ENCODE measurements at regions not wholly inside any gene's neighbourhood (a gene's known extent, or its start where the extent isn't known, plus 50 kb on each side); places are given as distances from the start of the nearest gene placed in this dataset.

DNA sequence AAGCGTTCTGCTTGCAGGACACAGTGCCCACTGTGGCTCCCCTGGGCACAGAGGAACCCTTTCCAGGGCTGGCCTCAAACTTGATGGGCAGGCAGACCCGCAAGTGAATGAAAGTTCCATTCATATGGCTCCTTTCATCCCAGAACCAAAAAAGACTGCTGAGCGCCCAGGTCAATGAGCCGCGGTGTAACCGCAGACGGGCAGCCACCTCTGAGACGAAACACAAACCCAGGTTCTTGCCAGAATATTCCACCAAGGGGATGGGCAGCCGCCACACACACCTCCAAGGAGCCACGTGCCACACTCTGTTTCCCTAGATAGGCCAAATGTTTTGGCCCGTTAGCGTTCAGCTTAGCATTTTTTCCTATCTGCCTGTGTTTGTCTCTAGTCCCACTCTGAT lies 82.8 kb upstream of the IGF1R start:
- ChIA-PET CTCF (no interaction called here), POLR2A (no interaction called here), RAD21 (ENCODE audit: low non-redundant PET in 1 of 2, low total read pairs in 2 of 2, uncharacterized antibody in 2 of 2, unreplicated experiment in 2 of 2) (no interaction called here)
- H3K79me2 ChIP-seq (ENCODE audit: insufficient read depth, low read length): no peaks in the 10 kb centered on the region
- H3K27me3 ChIP-seq (ENCODE audit: insufficient read depth, low read length): peaks cover 13% of the 10 kb centered on the region; the same call in 1 of the 2 replicates
- TF ChIP-seq CBX3 (IDR thresholded peaks at IDR 0.05; ENCODE audit: low read depth): no peak
- TF ChIP-seq ZNF274 (IDR thresholded peaks at IDR 0.05; ENCODE audit: low read depth, low read length): no peak
- no peak for TF ChIP-seq CEBPB (IDR thresholded peaks at IDR 0.05; ENCODE audit: low read depth)
- TF ChIP-seq RAD21 (IDR thresholded peaks at IDR 0.05; ENCODE audit: low read depth): no peak
- no peak for TF ChIP-seq EGR1 (IDR thresholded peaks at IDR 0.05; ENCODE audit: low read depth)
- TF ChIP-seq, protein P1, sequence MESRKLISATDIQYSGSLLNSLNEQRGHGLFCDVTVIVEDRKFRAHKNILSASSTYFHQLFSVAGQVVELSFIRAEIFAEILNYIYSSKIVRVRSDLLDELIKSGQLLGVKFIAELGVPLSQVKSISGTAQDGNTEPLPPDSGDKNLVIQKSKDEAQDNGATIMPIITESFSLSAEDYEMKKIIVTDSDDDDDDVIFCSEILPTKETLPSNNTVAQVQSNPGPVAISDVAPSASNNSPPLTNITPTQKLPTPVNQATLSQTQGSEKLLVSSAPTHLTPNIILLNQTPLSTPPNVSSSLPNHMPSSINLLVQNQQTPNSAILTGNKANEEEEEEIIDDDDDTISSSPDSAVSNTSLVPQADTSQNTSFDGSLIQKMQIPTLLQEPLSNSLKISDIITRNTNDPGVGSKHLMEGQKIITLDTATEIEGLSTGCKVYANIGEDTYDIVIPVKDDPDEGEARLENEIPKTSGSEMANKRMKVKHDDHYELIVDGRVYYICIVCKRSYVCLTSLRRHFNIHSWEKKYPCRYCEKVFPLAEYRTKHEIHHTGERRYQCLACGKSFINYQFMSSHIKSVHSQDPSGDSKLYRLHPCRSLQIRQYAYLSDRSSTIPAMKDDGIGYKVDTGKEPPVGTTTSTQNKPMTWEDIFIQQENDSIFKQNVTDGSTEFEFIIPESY (IDR thresholded peaks at IDR 0.05; ENCODE audit: extremely low read depth, insufficient replicate concordance, low read length): no peak
- TF ChIP-seq FOSL1 (IDR thresholded peaks at IDR 0.05; ENCODE audit: low read depth): no peak
- no peak for TF ChIP-seq POLR2A (IDR thresholded peaks at IDR 0.05; ENCODE audit: borderline replicate concordance, extremely low read depth, insufficient read depth, insufficient read length)
- H3K9me2 ChIP-seq (ENCODE audit: insufficient read depth): no peaks in the 10 kb centered on the region
- no peak overlapping the region for H3K4me3 ChIP-seq (replicated peaks in 1 of 2; ENCODE audit: low read depth in 1 of 2, low read length in 2 of 2)
- no peak overlapping the region for H3K27ac ChIP-seq (ENCODE audit: low read depth, low read length)
- BruUV-seq (replicated peaks): no TSS peak
- intact Hi-C loops (cut with micrococcal nuclease): no loop called here
- no peak overlapping the region for H3K9ac ChIP-seq (ENCODE audit: low read length)
- DNase-seq (ENCODE audit: low read depth, low spot score): no peak
- H4K20me1 ChIP-seq (ENCODE audit: insufficient read depth): no peaks in the 10 kb centered on the region
- no peaks in the 10 kb centered on the region for H3K36me3 ChIP-seq (ENCODE audit: control insufficient read depth in 1 of 2, insufficient read depth in 2 of 2, low read length in 2 of 2)
- H3K4me2 ChIP-seq (ENCODE audit: low read length): no peak overlapping the region
- ATAC-seq: no peak
- H2AFZ ChIP-seq (ENCODE audit: low read depth, low read length, poor library complexity, severe bottlenecking): no peak overlapping the region
- no peaks in the 10 kb centered on the region for H3K4me1 ChIP-seq (ENCODE audit: control insufficient read depth in 1 of 2, insufficient read depth in 2 of 2, low read length in 2 of 2)
- H3K9me3 ChIP-seq (ENCODE audit: control insufficient read depth in 1 of 2, insufficient read depth in 1 of 2, low read depth in 1 of 2, low read length in 2 of 2): no peaks in the 10 kb centered on the region

DNA sequence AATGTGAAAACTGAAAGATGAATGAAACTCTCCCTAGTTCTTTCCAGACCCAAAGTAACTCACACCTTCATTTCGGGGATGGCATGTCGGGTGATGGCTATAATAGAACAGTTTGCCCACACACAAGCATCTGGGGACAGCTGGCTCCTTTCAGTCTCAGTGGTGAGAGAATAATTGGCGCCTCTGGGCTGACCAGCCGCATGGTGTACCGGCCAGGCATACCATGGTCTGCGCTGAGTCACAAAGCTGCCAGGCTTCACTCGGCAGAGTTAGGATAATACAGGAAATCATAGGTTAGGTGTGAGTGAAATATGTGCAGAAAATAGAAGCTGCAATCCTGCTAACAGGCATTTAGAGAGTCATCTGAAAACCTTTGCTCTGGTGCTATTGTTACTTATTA lies 80.4 kb upstream of the IGF1R start:
- DNase-seq (ENCODE audit: low read depth, low spot score) (no peak), ATAC-seq (no peak)
- Histone ChIP-seq H3K36me3 (ENCODE audit: control insufficient read depth in 1 of 2, insufficient read depth in 2 of 2, low read length in 2 of 2) (no peaks in the 10 kb centered on the region), H3K79me2 (ENCODE audit: insufficient read depth, low read length) (no peaks in the 10 kb centered on the region), H3K27me3 (ENCODE audit: insufficient read depth, low read length) (peaks cover 16% of the 10 kb centered on the region), H4K20me1 (ENCODE audit: insufficient read depth) (no peaks in the 10 kb centered on the region), H3K9me3 (ENCODE audit: control insufficient read depth in 1 of 2, insufficient read depth in 1 of 2, low read depth in 1 of 2, low read length in 2 of 2) (no peaks in the 10 kb centered on the region), H3K27ac (ENCODE audit: low read depth, low read length) (no peak overlapping the region), H3K9ac (ENCODE audit: low read length) (no peak overlapping the region), H2AFZ (ENCODE audit: low read depth, low read length, poor library complexity, severe bottlenecking) (no peak overlapping the region), H3K4me3 (replicated peaks in 1 of 2; ENCODE audit: low read depth in 1 of 2, low read length in 2 of 2) (no peak overlapping the region), H3K4me2 (ENCODE audit: low read length) (no peak overlapping the region), H3K9me2 (ENCODE audit: insufficient read depth) (no peaks in the 10 kb centered on the region), H3K4me1 (ENCODE audit: control insufficient read depth in 1 of 2, insufficient read depth in 2 of 2, low read length in 2 of 2) (no peaks in the 10 kb centered on the region)
- ChIA-PET CTCF (interaction anchor here (0.9 to 1.9 kb wide), 9 partner anchors 9 to 64 kb away, joined by 3 to 12 read pairs (median 6); no protein-coding TSS in a partner anchor), POLR2A (no interaction called here), RAD21 (ENCODE audit: low non-redundant PET in 1 of 2, low total read pairs in 2 of 2, uncharacterized antibody in 2 of 2, unreplicated experiment in 2 of 2) (no interaction called here)
- intact Hi-C loops (cut with micrococcal nuclease): no loop called here
- BruUV-seq (replicated peaks): no TSS peak
- no peak for TF ChIP-seq JUND (IDR thresholded peaks at IDR 0.05)
- no peak for TF ChIP-seq FOSL1 (IDR thresholded peaks at IDR 0.05; ENCODE audit: low read depth)
- TF ChIP-seq ZFX (IDR thresholded peaks at IDR 0.05): no peak
- no peak for TF ChIP-seq EZH2 (IDR thresholded peaks at IDR 0.05)
- TF ChIP-seq SP1 (IDR thresholded peaks at IDR 0.05; ENCODE audit: low read depth): no peak
- TF ChIP-seq, protein P2, sequence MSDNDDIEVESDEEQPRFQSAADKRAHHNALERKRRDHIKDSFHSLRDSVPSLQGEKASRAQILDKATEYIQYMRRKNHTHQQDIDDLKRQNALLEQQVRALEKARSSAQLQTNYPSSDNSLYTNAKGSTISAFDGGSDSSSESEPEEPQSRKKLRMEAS (IDR thresholded peaks at IDR 0.05): no peak
- TF ChIP-seq ELF1 (IDR thresholded peaks at IDR 0.05; ENCODE audit: borderline replicate concordance, low read depth): no peak
